BJ (cell line): ENCODE measurements at regions not wholly inside any gene's neighbourhood (a gene's known extent, or its start where the extent isn't known, plus 50 kb on each side); places are given as distances from the start of the nearest gene placed in this dataset.
A peak's percentile ranks its signal among the peaks of the same experiment; 100 is the strongest.

ENCODE experiments used
- CTCF ChIA-PET: fragments of 350-600 bp; formaldehyde crosslinking; extraction: SDS; loops from one replicate; lab custom pipeline; 2021; ENCODE audit warnings: antibody characterized with exemption, inconsistent platforms; lab: Yijun Ruan, JAX
- POLR2A ChIA-PET: fragments of 300-600 bp; sonication (Branson Sonifier 250); formaldehyde crosslinking; extraction: SDS; loops from one replicate; lab custom pipeline; 2021; ENCODE audit warnings: antibody characterized with exemption; lab: Charles Lee
- DNase-seq: peaks from one replicate; pipeline ENCODE4 v3.0.0-alpha.2; 2011; ENCODE audit warnings: low read depth
- H3K27me3 ChIP-seq: 2 replicates; pipeline ENCODE4 v1.6.0; 2011; ENCODE audit warnings: low read length; ENCODE audit not compliant: control insufficient read depth, insufficient read depth
- H3K36me3 ChIP-seq: 2 replicates; pipeline ENCODE4 v1.5.1; 2011; ENCODE audit warnings: low read length; ENCODE audit not compliant: control insufficient read depth, insufficient read depth
- H3K4me3 ChIP-seq: 2 replicates; pipeline ENCODE4 v1.5.1; 2011; ENCODE audit warnings: low read depth, mild to moderate bottlenecking, control low read depth, low read length
- CTCF ChIP-seq: IDR thresholded peaks from 2 replicates; pipeline ENCODE4 v1.5.1; 2011; ENCODE audit warnings: low read depth, mild to moderate bottlenecking, control low read depth, inconsistent platforms, low read length, moderate library complexity; ENCODE audit not compliant: insufficient read depth

- DNase-seq = peak; percentile 55
- no peaks in the 10 kb centered on the region for H3K27me3 ChIP-seq
- no peak for TF ChIP-seq CTCF
- no peak overlapping the region for H3K4me3 ChIP-seq
- ChIA-PET CTCF (interaction anchor here (0.8 to 8.1 kb wide), 6 partner anchors 26 to 660 kb away, joined by 3 to 45 read pairs (median 4); no protein-coding TSS in a partner anchor), POLR2A (no interaction called here)
- H3K36me3 ChIP-seq = no peaks in the 10 kb centered on the region
These were observed 60.3 kb upstream of the FMN2 start for GRCh38 chr1:240031414-240031813.

- POLR2A ChIA-PET = no interaction called here
These were observed 58.3 kb upstream of the FMN2 start for GRCh38 chr1:240033406-240033805.

GRCh38 chr1:240036526-240036925 lies 55.2 kb upstream of the FMN2 start:
- Histone ChIP-seq H3K36me3 (no peaks in the 10 kb centered on the region), H3K27me3 (no peaks in the 10 kb centered on the region), H3K4me3 (no peak overlapping the region)
- POLR2A ChIA-PET = no interaction called here
- no peak for TF ChIP-seq CTCF
- no peak for DNase-seq
- CTCF ChIA-PET = no interaction called here

More at GRCh38 chr1:240033406-240033805, 58.3 kb upstream of the FMN2 start:
- H3K4me3 ChIP-seq = no peak overlapping the region
- no peaks in the 10 kb centered on the region for H3K27me3 ChIP-seq
- DNase-seq = no peak
- CTCF ChIA-PET = interaction anchor here (8.1 kb wide), 1 partner anchor 117 kb away, joined by 45 read pairs; no protein-coding TSS in a partner anchor
- TF ChIP-seq CTCF = no peak
- no peaks in the 10 kb centered on the region for H3K36me3 ChIP-seq
